Endodermal cell (in vitro differentiated cells): ENCODE measurements at regions not wholly inside any gene's neighbourhood (a gene's known extent, or its start where the extent isn't known, plus 50 kb on each side); places are given as distances from the start of the nearest gene placed in this dataset.

ENCODE experiments used
- DNase-seq: peaks from one replicate; pipeline ENCODE4 v3.0.0-alpha.2; 2017
- H3K27ac ChIP-seq: 2 replicates; pipeline ENCODE4 v1.5.1; 2013; ENCODE audit warnings: mild to moderate bottlenecking, low read depth, low read length, moderate library complexity
- H3K27me3 ChIP-seq: 2 replicates; pipeline ENCODE4 v1.6.1; 2013; ENCODE audit warnings: mild to moderate bottlenecking, low read length, moderate library complexity; ENCODE audit not compliant: insufficient read depth, control insufficient read depth, poor library complexity, severe bottlenecking
- H3K36me3 ChIP-seq: 2 replicates; pipeline ENCODE4 v1.7.0; 2013; ENCODE audit warnings: mild to moderate bottlenecking, low read length, moderate library complexity; ENCODE audit not compliant: control insufficient read depth, insufficient read depth
- H3K4me1 ChIP-seq: one replicate; pipeline ENCODE4 v1.7.0; 2013; ENCODE audit warnings: low read length; ENCODE audit not compliant: control insufficient read depth, insufficient read depth
- H3K4me3 ChIP-seq: 2 replicates; pipeline ENCODE4 v1.5.1; 2013; ENCODE audit warnings: mild to moderate bottlenecking, low read length, moderate library complexity
- H3K9ac ChIP-seq: 2 replicates; pipeline ENCODE4 v1.6.1; 2013; ENCODE audit warnings: mild to moderate bottlenecking, low read length, moderate library complexity; ENCODE audit not compliant: poor library complexity, severe bottlenecking; ENCODE audit errors: extremely low read depth
- H3K9me3 ChIP-seq: 2 replicates; pipeline ENCODE4 v1.6.1; 2013; ENCODE audit warnings: mild to moderate bottlenecking, low read length, moderate library complexity; ENCODE audit not compliant: control insufficient read depth
- H3K27ac Mint-ChIP-seq: 2 replicates; pipeline ENCODE4 v1.8.0; 2020; ENCODE audit warnings: mixed read lengths
- H3K27me3 Mint-ChIP-seq: 2 replicates; pipeline ENCODE4 v1.8.0; 2021; ENCODE audit warnings: mild to moderate bottlenecking, mixed read lengths; ENCODE audit not compliant: insufficient read depth
- H3K36me3 Mint-ChIP-seq: 2 replicates; pipeline ENCODE4 v1.8.0; 2020; ENCODE audit warnings: low read depth, mixed read lengths
- H3K4me1 Mint-ChIP-seq: 2 replicates; pipeline ENCODE4 v1.8.0; 2020; ENCODE audit warnings: mixed read lengths
- H3K4me3 Mint-ChIP-seq: 2 replicates; pipeline ENCODE4 v1.8.0; 2020; ENCODE audit warnings: mild to moderate bottlenecking, moderate library complexity, mixed read lengths
- H3K9me3 Mint-ChIP-seq: 2 replicates; pipeline ENCODE4 v1.8.0; 2020; ENCODE audit warnings: mild to moderate bottlenecking, mixed read lengths
- CTCF ChIP-seq: fragments of 200-600 bp; sonication (generic); conservative IDR thresholded peaks from 2 replicates; pipeline ENCODE4 v1.5.0; 2021; ENCODE audit warnings: antibody characterized with exemption, mild to moderate bottlenecking
- WGBS, 2 experiments: methylation state at CpG; one replicate each; pipeline versions ENCODE4 v1.1.5 to v1.1.7; 2013; ENCODE audit warnings: missing lambda C conversion rate in 2 of 2, mixed read lengths in 1 of 2; ENCODE audit not compliant: insufficient coverage in 1 of 2, insufficient read length in 1 of 2; 5-methylcytosine and 5-hydroxymethylcytosine counted together

GRCh38 chr3:69554576-69554975 lies 168.7 kb upstream of the FRMD4B start:
- no peak overlapping the region for H3K4me3 Mint-ChIP-seq
- no peak overlapping the region for H3K4me3 ChIP-seq
- no peaks in the 10 kb centered on the region for H3K4me1 Mint-ChIP-seq
- H3K9me3 Mint-ChIP-seq, result no peaks in the 10 kb centered on the region
- H3K27me3 ChIP-seq, result peaks cover 23% of the 10 kb centered on the region
- H3K27ac ChIP-seq, result no peak overlapping the region
- no peak for TF ChIP-seq CTCF
- peaks cover 20% of the 10 kb centered on the region for H3K27me3 Mint-ChIP-seq
- DNase-seq, result no peak
- H3K9me3 ChIP-seq, result no peaks in the 10 kb centered on the region
- H3K36me3 ChIP-seq, result no peaks in the 10 kb centered on the region
- WGBS, 2 experiments, result 89% methylated on average over 1 to 2 of the region's 2 CpGs
- no peaks in the 10 kb centered on the region for H3K4me1 ChIP-seq
- H3K27ac Mint-ChIP-seq, result no peak overlapping the region
- no peak overlapping the region for H3K9ac ChIP-seq
- no peaks in the 10 kb centered on the region for H3K36me3 Mint-ChIP-seq

GRCh38 chr3:69553888-69554287 lies 168.0 kb upstream of the FRMD4B start:
- Mint-ChIP-seq H3K27me3 (peaks cover 18% of the 10 kb centered on the region), H3K36me3 (no peaks in the 10 kb centered on the region), H3K27ac (no peak overlapping the region), H3K4me1 (no peaks in the 10 kb centered on the region), H3K9me3 (no peaks in the 10 kb centered on the region), H3K4me3 (no peak overlapping the region)
- H3K9me3 ChIP-seq, result no peaks in the 10 kb centered on the region
- no peak for DNase-seq
- no peaks in the 10 kb centered on the region for H3K36me3 ChIP-seq
- no peak overlapping the region for H3K27ac ChIP-seq
- 91 to 100% methylated on average over 2 to 4 of the region's 4 CpGs for WGBS, 2 experiments
- no peak overlapping the region for H3K4me3 ChIP-seq
- no peak for TF ChIP-seq CTCF
- H3K9ac ChIP-seq, result no peak overlapping the region
- peaks cover 23% of the 10 kb centered on the region for H3K27me3 ChIP-seq
- H3K4me1 ChIP-seq, result no peaks in the 10 kb centered on the region

- no peak for TF ChIP-seq CTCF
- Histone ChIP-seq H3K9ac (no peak overlapping the region), H3K4me1 (no peaks in the 10 kb centered on the region), H3K27ac (no peak overlapping the region), H3K27me3 (peaks cover 64% of the 10 kb centered on the region), H3K36me3 (no peaks in the 10 kb centered on the region), H3K4me3 (no peak overlapping the region), H3K9me3 (no peaks in the 10 kb centered on the region)
- 94 to 95% methylated on average over 6 of the region's 6 CpGs for WGBS, 2 experiments
- peaks cover 36% of the 10 kb centered on the region for H3K27me3 Mint-ChIP-seq
- no peaks in the 10 kb centered on the region for H3K4me1 Mint-ChIP-seq
- no peak overlapping the region for H3K4me3 Mint-ChIP-seq
- H3K27ac Mint-ChIP-seq, result no peak overlapping the region
- no peaks in the 10 kb centered on the region for H3K36me3 Mint-ChIP-seq
- H3K9me3 Mint-ChIP-seq, result no peaks in the 10 kb centered on the region
- no peak for DNase-seq
These were observed 161.6 kb upstream of the FRMD4B start for GRCh38 chr3:69547461-69547880.
